ENCODE measurements at regions not wholly inside any gene's neighbourhood (a gene's known extent, or its start where the extent isn't known, plus 50 kb on each side); places are given as distances from the start of the nearest gene placed in this dataset.

DNA sequence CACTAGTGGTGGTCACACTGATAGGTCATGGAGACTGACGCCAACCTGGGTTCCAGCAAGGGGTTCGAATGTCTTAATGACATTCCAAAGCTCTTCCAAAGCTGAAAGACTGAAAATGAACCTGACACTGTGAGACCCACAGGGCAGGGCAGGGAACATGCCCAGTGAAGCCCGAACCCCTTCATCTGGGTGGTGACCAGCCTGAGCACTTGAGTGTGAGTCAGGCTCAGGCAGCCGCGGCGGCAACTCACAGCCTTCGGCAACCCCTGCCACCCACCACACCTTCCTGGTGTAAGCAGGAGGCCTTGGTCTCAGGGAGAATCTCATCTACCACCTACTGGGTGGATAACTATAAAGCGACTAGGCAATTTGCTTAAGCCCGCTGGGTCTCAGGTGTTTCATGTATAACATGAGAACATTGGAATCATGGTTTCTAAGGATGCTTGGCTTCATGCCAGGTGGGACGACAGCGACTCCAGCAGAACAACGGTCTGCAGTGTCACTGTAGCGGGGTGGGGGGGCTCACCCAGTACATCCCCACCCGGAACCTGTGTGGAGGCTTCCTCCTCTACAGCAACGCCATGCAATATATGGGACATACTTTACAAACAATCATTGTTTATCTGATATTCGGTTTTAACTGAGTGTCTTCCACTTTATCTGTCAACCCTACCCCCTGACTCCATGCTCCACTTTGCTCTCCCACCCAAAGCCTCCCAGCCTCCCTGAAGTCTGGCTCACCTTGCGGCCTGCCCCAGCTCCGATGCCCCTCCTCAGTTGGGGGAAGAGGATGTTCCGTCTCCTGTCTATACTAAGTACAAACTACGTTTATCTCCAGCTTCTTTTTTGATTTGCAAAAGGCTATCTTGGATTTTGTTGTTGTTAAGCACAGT is 125.0 kb upstream of the MEF2A start:
- no peak for DNase-seq (ENCODE audit: low read depth)

DNA sequence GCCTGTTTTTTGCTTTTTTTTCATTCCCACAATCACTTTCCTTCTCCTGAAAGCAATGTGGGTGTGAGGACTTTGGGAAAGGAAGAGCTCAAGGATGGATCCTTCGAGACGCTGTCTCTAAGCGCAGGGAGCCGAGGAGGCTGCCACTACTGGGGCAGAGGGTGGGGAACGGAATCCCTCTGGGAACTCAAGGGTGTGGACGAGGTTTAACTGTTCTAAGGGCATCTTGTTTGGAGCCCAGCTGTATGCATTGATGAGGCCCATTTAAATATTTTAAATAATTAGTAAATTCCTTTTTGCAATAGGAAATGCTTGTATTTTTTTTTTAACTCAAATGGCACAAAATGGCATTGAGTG is 124.4 kb upstream of the MEF2A start:
- DNase-seq (ENCODE audit: low read depth), result no peak

DNA sequence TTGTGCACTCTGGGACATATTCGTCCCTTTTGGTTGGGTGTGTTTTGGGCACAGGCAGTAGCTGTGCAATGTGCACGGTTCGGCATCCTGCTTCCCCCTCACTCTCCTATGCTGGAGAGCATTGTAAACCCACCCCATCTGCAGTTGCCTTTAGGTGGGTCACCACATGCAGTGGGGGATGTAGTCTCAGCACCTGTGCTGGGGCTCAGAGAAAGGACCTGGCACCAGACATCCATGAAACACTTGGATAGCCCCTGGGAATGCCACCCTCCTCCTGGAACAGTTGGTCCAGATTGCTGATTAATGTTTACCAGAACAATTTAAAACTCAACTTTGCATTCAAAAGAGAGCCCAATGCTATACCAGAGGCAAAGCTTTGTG is 123.9 kb upstream of the MEF2A start:
- DNase-seq (ENCODE audit: low read depth), result no peak

DNA sequence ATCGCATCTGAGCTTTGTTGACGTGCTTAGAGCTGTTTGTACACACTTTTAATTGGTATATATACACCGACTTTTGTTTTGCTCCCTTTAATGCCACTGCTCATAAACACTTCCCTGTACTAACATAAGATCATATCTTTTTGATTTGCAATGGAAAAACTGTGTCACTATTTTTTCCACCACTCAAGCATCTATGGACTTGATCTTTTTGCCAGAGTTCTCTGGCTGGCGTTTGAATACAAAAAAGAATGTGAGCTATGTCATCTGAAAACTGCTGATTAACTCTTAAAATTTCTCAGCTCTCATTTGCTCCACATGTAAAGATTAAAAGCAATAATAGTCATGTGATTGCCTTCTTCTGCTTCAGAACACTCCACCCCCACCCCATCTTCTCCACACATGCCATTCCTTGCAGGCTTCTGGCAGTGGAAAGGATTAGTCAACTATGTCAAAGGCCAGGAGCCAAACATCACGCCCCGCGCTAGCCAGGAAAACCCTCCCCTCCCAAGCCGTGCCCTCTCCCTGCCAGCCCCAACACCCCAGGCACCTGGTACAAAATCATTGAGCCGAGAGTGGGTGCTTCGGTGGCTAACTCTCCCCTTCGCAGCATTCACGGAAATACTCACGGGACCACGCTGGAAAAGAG is 123.4 kb upstream of the MEF2A start:
- DNase-seq (ENCODE audit: low read depth), result peak; percentile 86

DNA sequence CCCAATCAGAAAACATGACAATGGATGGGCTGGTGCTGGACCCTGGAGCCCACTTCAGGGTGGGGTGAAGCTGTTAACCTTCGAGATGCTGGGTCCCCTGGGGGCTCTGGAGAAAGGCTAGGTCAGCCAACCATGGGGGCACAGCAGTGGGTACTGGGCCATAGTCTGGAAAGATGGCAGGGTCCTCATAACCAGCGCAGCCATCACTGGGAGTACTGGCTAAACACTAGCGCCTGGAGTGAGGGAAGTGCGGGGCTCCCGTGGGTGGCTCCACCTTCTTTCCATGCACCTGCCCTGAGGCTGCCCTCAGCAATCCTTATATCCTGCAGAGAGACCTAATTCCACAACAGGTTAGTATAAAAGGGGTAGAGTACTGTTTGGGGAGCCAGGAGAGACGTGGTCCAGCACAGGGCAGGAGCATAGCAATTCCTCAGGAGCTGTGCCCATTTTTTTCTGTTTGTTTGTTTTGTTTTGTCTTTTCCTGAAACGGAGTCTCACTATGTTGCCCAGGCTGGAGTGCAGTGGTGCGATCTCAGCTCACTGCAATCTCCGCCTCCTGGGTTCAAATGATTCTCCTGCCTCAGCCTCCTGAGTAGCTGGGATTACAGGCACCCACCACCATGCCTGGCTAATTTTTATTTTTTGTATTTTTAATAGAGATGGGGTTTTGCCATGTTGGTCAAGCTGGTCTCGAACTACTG is 122.6 kb upstream of the MEF2A start:
- no peak for DNase-seq (ENCODE audit: low read depth)

DNA sequence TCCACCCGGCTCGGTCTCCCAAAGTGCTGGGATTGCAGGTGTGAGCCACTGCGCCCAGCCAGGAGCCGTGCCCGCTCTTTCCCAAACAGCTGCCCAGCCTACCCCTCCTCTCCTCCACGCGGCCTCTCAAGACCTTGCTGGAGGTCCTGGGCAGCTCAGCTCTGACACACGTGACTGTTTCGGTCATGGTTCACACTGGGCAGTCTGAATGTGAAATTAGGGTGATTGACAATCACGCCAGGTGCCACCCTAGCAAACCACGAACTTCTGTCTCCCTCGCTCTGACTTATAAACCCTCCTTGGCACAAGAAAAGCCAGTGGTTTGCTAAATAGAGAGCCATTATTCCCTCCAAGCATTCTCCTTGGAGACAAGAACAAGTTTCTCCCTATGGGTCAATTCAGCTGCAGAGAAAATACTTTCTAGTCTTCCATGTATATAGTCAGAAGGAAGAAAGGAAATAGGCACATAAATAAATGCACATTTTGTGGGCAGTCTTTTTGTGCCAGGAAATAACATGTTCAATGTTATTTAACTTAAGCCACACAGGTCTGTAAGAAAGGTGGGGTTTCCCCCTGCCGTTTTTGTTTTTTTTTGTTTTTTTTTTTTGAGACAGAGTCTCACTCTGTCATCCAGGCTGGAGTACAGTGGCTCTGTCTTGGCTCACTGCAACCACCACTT is 121.9 kb upstream of the MEF2A start:
- no peak for DNase-seq (ENCODE audit: low read depth)

DNA sequence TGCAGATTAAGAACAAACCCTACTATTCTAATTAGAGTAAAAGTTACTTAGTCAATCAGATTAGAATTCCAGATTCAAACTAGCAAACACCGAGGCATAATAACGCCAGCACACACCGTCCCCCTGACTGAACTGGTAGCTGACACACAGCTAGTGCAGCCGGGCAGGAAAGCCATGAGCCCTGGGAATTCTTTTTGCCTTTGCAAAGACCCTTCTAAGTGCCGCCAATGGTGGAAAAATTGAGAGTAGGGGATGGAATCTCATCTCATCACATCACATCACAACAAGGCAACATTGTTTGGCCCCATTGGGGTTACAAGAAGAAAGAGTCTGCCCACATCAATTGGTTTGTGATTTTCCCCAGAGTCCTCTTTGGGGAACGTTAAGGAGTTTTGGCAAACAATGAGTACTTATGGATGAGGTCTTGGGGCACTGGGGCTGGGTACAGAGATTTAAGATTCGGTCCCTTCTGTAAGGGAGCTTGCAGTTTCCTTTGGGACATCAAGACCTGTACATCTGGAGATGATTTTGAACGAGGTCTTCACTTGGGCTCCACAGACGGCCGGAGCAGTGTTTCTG is 120.4 kb upstream of the MEF2A start:
- no peak for DNase-seq (ENCODE audit: low read depth)

DNA sequence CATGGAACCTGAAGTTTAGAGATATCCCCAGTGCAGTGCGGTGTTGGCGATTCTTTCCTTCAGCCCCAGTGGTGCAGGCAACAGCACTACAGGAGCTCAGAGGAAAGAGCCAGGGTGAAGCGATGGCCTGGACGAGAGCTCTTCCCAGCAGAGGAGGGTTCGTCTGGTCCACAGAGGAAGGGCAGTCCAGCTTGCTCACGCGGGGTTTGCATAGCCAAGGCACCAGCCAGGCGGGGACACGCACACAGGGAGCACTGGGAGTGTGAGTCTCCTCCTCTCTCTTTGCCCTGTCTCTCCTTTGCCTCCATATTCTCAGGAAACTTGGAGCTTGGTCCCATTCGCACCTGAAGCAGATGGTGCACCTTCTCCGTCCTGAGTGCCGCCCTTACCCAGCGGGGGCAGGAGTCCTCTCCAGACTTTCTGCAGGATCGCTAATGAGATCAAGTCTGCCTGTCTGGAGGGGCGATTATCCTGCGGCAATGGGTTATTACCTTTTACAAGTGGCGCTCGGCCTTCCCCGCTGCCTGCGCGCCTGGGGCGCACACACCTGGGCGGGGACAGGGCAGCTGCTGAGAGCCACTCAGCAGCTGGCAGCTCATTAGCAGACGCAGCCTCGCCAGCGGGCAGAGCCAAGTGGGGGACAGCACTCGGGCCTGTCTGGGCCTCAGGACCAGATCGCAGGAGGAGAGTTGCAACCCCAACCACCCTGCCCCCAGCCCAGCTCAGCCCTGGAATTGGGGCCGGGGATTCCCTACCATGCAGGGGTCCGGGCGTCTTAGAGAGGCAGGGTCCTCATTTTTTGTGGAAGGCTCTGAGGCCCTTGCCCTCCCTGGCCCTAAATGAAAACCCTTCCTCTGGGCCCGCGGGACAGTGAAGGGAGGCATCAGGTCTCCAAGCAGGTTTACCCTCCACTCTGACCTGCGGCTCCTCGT is 119.0 kb upstream of the MEF2A start:
- no peak for DNase-seq (ENCODE audit: low read depth)

DNA sequence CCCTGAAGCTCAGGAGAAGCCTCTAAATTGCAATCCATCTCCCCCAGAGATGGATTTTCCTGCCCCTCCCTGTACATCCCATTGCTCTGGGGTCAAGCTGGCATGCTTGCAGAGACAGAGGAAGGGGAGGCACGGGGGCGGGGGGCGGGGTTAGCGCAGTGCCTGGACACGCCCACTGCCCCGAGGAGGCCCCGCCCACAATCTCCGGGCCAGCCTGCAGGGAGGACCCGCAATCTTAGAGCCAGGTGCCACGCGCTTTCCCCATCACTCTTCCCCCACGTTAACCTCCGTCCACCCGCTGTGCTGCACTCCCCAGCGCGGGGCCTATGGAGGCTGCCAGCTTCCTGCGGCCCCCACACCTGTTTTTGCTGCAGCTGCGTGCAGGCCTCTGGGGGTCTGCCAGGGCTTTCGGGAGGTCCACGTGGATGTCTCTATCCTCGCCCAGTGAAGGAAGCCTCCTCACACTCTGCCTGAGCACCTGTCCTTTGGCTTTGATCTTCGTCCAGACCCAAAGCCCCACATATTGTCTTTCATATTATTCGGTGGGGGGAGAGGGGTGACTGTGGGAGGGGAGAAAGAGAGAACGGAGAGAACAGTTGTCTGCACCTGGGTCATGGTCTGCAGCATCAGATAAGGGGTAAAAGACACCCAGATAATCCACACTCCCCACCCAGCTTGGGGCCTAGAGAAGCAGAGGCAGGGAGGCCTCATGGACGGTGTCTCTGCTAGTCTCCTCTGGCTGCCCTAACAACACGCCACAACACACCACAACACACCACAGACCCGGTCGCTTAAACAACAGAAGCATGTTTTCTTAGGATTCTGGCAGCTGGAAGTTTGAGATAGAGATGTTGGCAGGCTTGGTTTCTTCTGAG is 118.0 kb upstream of the MEF2A start:
- DNase-seq (ENCODE audit: low read depth), result no peak

DNA sequence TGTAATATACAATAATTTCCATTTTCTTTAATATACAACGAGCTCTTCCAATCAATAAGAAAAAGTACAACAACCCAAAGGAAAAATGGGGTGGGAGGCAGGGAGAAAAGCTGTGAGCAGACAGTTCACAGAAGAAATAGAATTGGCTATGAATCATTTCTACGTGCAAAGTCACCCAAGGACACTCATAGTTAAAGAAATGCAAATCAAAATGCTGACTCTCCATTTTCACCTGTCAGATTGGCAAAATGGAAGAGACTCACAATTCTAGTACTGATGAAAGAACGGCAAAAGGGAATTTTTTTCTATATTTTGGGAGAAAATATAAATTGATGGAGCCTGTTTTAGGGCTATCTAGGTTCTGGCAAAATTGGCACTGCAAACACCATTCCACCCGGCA is 116.3 kb upstream of the MEF2A start:
- DNase-seq (ENCODE audit: low read depth), result peak; percentile 33

DNA sequence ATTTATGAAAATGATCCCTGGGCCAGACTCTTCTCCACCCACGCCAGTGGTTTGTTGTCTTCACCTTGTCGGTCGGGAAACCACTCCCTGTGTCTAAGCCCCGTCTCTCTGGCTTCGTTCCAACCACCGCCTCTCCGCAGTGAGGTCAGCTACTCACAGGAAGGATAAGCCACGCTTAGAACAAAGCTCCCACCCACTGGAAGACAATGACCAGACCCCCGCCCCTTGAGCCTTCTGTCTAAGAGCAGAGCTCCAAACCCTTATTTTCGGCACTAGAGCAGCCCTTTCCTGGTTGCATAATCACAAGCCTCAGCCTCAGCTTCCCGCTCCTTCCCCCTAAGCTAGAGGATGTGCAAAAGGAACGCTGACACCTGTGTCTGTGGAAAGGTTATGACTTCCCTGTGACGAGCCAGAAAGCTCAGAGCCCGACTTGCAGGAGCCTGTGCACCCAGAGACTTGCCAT is 114.9 kb upstream of the MEF2A start:
- no peak for DNase-seq (ENCODE audit: low read depth)

DNA sequence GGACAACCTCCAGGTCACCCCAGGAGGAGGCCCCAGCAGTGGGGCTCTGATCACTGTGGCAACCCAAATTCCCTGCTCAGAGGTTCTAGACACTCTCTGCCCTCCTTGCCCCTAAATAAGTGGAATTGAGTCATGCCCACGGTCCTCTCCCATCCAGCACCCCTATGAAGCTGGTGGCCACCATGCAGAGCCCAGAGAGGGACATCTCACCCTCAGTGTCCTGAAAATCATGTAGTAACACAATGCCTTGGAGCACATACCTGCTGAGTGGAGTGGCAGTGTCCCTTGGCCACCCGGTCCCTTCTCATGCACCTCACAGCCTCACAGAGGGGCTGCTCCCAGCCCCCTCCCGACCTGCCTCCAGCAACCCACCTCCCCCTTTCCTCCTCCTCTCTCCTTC is 114.3 kb upstream of the MEF2A start:
- DNase-seq (ENCODE audit: low read depth), result no peak

DNA sequence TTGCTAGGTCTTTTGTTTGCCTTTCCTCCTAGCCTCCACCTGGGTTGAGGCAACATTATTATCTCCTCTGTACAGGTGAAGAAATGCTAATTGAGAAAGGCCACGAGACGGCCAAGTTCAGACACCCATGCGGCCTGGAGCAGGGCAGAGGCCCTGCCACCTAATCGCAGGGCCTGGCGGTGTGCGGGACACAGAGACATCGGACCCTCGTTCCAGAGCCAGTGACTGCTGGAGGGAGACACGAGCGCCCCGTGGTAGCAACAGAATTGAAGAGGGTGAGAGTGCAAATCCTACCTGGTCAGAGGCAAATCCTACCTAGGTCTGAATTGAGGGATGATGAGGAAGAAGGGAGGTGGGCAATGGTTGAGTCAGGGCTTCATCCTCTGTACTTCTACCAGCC is 113.8 kb upstream of the MEF2A start:
- no peak for DNase-seq (ENCODE audit: low read depth)

DNA sequence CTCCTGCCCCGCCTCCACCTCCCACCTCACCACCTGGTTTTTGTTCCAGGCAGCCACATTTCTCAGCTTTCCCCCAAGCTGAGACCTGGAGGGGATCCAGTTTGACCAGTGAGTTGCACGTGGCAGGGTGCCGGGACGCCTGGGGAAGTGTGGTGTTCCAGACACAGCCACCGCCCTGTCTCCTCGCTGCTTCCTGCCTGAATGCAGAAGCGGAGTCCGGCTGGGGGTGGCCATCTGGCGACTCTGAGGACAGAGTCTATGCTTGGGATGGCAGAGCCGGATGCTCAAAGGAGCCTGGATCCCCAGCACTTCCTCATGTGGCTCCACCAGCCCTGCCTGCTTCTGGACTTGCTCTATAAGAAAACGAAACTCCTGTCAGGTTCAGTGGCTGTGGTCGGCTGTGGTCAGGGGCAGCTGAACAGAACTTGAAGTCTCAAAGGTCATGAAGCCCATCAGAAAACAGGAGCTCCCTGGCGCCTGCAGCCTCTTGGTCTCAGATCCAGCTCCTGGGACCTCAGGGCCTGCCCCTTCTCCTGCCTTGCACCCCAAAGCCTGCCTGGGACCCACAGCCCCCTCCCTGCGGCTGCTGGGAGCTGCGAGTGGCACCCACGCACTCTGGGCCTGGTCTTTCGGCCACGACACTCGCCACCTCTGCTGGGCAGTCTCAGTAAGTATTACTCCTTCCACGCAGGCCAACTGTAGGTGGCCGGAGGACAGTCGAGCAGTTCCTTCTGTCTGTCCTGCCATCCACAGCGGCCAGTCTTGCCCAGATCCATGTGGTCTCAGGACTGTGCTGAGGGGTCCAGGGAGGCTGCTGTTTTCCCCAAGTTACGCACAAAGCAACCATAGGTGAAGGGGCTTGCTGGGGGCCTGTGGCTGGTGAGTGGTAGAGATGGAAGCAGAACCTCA is 112.8 kb upstream of the MEF2A start:
- DNase-seq (ENCODE audit: low read depth), result peak; percentile 49

DNA sequence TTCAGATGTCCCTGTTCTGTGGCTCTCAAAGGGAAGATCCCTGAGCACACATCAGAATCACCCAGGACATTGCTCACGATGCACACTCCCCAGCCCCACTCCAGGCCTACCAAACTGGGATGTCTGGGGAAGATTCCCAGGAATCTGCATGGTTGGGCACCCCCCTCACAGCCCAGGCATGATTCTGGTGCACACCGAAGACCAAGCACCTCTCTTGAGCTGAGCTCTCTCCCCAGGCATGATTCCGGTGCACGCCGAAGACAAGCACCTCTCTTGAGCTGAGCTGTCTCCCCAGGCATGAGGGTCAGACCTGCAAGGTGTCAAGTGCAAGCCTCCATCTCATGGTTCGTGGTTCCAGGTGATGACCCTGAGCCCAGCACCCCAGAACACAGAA is 112.2 kb upstream of the MEF2A start:
- DNase-seq (ENCODE audit: low read depth), result no peak

DNA sequence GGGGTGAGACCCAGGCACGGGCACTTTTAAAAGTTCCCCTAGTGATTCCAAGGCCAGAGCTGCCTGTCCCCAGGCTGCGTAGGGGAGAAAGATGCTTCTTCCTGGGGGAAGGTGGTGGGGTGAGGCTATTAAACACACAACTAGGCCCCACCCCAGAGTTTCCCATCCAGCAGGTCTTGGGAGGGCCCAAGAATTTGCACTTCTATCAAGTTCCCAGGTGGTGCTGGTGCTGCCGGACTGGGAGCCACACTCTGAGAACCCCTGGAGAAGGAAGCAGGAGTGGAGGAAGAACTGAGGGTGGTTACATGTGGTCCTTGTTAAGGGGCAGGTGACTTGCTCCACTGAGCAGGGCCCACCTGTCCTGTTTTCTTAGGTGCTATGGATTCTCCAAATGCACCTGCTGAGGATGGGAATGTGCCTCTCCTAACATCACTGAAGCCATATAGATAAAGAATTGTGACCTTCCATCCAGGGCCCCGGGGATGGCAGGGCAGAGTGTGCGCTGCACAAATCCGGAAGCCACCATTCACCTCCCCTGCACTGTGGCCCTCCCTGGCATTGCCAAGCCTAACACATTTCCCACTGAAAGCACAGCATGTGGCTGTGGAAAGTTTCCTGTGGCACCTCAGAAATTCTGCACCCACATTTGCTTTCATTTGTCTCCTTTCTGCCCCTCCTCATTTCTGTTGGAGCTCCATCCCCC is 111.5 kb upstream of the MEF2A start:
- no peak for DNase-seq (ENCODE audit: low read depth)

DNA sequence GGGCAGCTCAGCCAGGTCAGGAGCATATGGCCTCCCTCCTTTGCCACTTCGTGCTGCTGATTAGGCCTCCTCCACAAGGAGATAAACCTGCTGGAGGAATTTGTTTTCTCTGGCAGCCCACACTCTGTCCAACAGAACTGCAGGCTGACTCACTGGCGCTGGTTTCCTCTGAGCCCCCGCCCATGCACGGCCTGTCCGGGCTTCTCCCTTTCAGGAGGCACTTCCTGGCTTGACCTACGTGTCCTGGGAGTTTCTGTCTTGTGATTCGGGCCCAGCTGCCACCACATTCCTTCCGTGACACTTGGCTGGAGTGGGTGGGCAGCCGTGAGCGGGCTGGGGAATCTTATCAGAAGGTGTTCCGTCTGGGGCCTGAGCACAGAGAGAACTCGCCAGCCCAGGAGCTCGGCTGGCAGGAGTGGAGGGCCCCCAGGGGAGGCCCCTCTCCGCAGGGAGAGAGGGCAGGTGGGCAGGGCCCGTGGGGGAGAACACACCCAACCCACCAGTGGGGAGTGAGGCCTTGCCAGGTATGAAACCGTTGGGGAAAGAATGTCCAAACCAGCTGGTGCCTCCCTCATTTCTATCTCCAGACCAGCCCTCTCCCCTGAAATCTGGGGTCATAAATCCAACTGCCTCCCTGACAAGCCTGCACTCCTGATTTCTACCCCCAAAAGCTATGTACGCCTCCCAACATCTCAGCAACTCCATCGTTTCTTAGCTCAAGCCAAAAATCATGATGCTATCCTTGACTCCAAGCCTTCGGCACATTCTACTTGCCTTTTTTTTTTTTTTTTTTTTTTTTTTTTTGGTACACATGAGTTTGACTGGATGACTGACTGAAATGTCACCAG is 110.6 kb upstream of the MEF2A start:
- peak; percentile 95 for DNase-seq (ENCODE audit: low read depth)

All from M059J (cell line).